Adrenal gland (tissue), 5 donors: ENCODE measurements at regions not wholly inside any gene's neighbourhood (a gene's known extent, or its start where the extent isn't known, plus 50 kb on each side); places are given as distances from the start of the nearest gene placed in this dataset.

Experiments
- POLR2A ChIP-seq, 2 donors: fragments of 450-650 bp; IDR thresholded peaks; one replicate each; pipeline ENCODE4 v1.6.1; 2017; ENCODE audit warnings: antibody characterized with exemption in 2 of 2, mild to moderate bottlenecking in 2 of 2, moderate library complexity in 1 of 2
- TF ChIP-seq, protein P1 (sequence below), 6 experiments: fragments of 450-650 bp in 4 of 6; fragments of 200-600 bp in 2 of 6; sonication (generic) in 1 of 6; IDR thresholded peaks; 1 replicate in 5 of 6; 2 replicates in 1 of 6; pipeline versions ENCODE4 v1.5.1 to v1.8.0; 2016 to 2021; ENCODE audit warnings: antibody characterized with exemption in 6 of 6, mild to moderate bottlenecking in 2 of 6, moderate library complexity in 1 of 6
- donor health status: DM: no; HTN: no; CAD: no.

DNA sequence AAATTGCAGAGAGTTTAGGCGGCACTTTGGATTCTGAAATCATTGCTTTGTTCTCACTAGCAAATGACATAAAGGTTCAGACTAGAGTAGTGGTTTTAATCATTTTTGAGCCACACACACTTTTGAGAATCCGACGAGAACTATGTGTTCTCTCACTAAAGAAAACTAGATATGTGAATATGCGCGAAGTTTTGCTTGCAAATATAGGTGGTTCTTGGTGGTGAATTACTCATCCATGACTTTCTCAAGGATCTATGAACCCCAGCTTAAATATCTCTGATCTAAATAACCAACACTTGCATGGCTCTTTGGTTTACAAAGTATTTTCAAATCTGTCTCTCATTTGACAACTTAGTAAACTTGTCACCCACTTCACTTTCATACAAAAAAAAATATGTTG lies 54.8 kb downstream of the NOG start:
- TF ChIP-seq, protein P1, sequence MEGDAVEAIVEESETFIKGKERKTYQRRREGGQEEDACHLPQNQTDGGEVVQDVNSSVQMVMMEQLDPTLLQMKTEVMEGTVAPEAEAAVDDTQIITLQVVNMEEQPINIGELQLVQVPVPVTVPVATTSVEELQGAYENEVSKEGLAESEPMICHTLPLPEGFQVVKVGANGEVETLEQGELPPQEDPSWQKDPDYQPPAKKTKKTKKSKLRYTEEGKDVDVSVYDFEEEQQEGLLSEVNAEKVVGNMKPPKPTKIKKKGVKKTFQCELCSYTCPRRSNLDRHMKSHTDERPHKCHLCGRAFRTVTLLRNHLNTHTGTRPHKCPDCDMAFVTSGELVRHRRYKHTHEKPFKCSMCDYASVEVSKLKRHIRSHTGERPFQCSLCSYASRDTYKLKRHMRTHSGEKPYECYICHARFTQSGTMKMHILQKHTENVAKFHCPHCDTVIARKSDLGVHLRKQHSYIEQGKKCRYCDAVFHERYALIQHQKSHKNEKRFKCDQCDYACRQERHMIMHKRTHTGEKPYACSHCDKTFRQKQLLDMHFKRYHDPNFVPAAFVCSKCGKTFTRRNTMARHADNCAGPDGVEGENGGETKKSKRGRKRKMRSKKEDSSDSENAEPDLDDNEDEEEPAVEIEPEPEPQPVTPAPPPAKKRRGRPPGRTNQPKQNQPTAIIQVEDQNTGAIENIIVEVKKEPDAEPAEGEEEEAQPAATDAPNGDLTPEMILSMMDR (IDR thresholded peaks at IDR 0.05) = no peak
- no peak for TF ChIP-seq POLR2A (IDR thresholded peaks at IDR 0.05)
